ENCODE measurements at regions not wholly inside any gene's neighbourhood (a gene's known extent, or its start where the extent isn't known, plus 50 kb on each side); places are given as distances from the start of the nearest gene placed in this dataset.

DNA sequence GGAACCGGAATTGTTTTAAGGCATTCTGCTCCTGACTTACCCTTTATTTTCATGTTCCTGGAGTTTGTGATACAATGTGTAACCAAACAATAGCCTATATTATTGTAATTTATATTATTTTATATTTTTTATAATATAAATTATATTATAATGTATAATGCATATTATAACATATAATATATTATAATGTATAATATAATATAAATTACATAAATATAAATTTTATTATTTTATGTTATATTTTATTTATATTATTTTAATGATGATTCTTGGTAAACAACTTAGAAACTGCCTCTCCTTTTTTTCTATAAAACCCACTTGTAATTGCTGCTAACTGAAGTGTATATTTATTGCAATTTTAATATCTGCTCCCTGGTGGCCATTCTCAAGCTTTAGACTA is 629.1 kb downstream of the MMUT start:
- WGBS, 3 donors: 78 to 85% (median 80%) methylated on average over 1 of the region's 1 CpG
- H3K27ac ChIP-seq: no peak overlapping the region
- H3K4me3 ChIP-seq: no peak overlapping the region
- no peaks in the 10 kb centered on the region for H3K36me3 ChIP-seq
- intact Hi-C loops (cut with DNase I): no loop called here
- DNase-seq: no peak
- H3K9me3 ChIP-seq: no peaks in the 10 kb centered on the region
- H3K27me3 ChIP-seq: no peaks in the 10 kb centered on the region
- no peaks in the 10 kb centered on the region for H3K4me1 ChIP-seq (ENCODE audit: insufficient read depth)
- TF ChIP-seq, protein P1, sequence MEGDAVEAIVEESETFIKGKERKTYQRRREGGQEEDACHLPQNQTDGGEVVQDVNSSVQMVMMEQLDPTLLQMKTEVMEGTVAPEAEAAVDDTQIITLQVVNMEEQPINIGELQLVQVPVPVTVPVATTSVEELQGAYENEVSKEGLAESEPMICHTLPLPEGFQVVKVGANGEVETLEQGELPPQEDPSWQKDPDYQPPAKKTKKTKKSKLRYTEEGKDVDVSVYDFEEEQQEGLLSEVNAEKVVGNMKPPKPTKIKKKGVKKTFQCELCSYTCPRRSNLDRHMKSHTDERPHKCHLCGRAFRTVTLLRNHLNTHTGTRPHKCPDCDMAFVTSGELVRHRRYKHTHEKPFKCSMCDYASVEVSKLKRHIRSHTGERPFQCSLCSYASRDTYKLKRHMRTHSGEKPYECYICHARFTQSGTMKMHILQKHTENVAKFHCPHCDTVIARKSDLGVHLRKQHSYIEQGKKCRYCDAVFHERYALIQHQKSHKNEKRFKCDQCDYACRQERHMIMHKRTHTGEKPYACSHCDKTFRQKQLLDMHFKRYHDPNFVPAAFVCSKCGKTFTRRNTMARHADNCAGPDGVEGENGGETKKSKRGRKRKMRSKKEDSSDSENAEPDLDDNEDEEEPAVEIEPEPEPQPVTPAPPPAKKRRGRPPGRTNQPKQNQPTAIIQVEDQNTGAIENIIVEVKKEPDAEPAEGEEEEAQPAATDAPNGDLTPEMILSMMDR (IDR thresholded peaks at IDR 0.05): no peak
- no peak for TF ChIP-seq POLR2A (IDR thresholded peaks at IDR 0.05)
- TF ChIP-seq EP300 (IDR thresholded peaks at IDR 0.05): no peak

DNA sequence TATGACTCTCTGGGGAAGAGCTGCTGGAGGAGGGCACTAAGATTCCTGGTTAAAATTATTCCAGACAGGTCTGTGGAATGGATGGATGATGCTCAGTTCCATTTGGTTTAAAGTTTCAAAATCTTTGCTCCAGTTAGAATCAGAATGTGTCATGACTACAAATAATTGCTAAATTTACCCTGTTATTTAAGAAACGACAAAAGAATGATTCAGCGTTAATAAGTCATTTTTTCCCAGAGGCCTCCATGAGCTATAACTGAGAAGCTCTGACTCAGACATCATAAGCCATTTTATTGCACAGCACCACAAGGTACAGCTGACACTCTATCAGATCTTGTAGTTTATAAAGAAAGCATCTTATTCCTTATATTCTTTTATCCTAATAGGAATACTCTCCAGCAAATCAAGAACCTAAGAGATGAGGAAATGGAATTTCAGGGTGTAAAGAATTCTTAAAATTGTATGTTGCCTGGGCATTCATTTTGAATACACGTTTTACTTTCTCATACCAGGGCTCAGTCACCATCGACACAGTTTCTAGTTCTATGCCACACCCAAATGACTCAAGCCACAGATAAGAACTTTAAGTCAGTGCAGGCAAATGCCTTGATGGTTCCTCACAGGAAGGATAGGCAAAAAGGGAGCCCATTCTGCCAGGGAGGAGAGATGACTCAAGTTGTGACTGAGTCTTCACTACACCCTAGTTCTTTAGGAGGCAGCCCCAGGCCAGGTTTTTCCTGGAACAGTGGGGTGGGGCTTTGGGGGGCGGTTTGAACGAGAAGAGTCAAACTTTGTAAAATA is 636.0 kb downstream of the MMUT start:
- Histone ChIP-seq H3K36me3 (no peaks in the 10 kb centered on the region), H3K27ac (no peak overlapping the region), H3K4me3 (no peak overlapping the region), H3K9me3 (no peaks in the 10 kb centered on the region), H3K27me3 (no peaks in the 10 kb centered on the region), H3K4me1 (ENCODE audit: insufficient read depth) (no peaks in the 10 kb centered on the region)
- intact Hi-C loops (cut with DNase I): no loop called here
- TF ChIP-seq EP300 (IDR thresholded peaks at IDR 0.05) (no peak), POLR2A (IDR thresholded peaks at IDR 0.05) (no peak)
- TF ChIP-seq, protein P1 (IDR thresholded peaks at IDR 0.05): no peak
- WGBS, 3 donors: 43 to 53% (median 47%) methylated on average over 6 of the region's 6 CpGs
- no peak for DNase-seq

DNA sequence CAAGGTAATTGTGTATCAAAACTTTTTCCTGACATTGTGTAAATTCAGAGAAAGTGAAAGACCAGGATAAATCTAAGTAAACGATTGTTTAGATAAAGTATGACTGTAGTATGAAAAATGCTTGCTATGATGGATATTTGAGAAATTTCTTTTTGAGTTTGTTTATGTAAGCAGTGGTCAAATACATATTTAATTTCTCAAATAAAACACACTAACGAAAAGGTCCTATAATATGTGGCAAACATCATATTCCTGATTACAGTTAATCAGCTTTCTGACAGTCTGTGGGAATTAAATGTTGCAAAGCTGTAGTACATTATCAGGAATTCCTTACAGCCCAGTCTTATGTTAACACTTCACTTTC is 636.9 kb downstream of the MMUT start:
- Histone ChIP-seq H3K27ac (no peak overlapping the region), H3K4me1 (ENCODE audit: insufficient read depth) (no peaks in the 10 kb centered on the region), H3K4me3 (no peak overlapping the region), H3K36me3 (no peaks in the 10 kb centered on the region), H3K9me3 (no peaks in the 10 kb centered on the region), H3K27me3 (no peaks in the 10 kb centered on the region)
- intact Hi-C loops (cut with DNase I): no loop called here
- TF ChIP-seq, protein P1 (IDR thresholded peaks at IDR 0.05): no peak
- TF ChIP-seq EP300 (IDR thresholded peaks at IDR 0.05) (no peak), POLR2A (IDR thresholded peaks at IDR 0.05) (no peak)
- DNase-seq: no peak
- WGBS, 3 donors: 6 to 22% (median 10%) methylated on average over 2 of the region's 2 CpGs

DNA sequence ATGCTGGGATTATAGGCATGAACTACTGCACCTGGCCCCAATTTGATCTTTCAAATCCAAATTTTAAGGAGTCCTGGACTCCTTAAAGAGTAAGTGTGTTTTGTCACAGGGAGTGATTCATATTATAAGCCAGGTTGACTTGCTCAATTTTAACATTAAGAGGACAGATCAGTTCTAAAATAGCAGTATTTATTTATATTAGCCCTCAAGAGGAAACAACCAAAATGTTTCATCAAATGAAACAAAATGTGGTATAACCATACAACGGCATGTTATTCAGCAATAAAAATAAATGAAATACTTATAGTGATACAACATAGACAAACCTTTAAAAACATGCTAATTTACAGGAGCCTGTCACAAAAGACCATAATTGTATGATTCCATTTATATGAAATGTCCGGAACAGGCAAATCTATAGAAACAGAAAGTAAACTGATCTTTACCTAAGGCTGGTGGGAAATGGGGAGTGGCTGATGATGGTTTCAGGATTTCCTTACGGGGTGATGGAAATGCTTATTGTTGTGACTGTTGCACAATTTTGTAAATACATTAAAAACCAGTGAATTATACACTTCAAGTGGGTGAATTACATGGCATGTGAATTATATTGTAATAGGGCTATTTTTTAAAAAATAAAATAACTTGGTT is 637.4 kb downstream of the MMUT start:
- 69 to 76% (median 69%) methylated on average over 3 of the region's 3 CpGs for WGBS, 3 donors
- H3K4me3 ChIP-seq: no peak overlapping the region
- H3K27me3 ChIP-seq: no peaks in the 10 kb centered on the region
- H3K36me3 ChIP-seq: no peaks in the 10 kb centered on the region
- DNase-seq: no peak
- intact Hi-C loops (cut with DNase I): no loop called here
- H3K9me3 ChIP-seq: no peaks in the 10 kb centered on the region
- TF ChIP-seq, protein P1 (IDR thresholded peaks at IDR 0.05): no peak
- TF ChIP-seq POLR2A (IDR thresholded peaks at IDR 0.05): no peak
- no peak for TF ChIP-seq EP300 (IDR thresholded peaks at IDR 0.05)
- H3K27ac ChIP-seq: no peak overlapping the region
- no peaks in the 10 kb centered on the region for H3K4me1 ChIP-seq (ENCODE audit: insufficient read depth)
